ENCODE measurements at regions not wholly inside any gene's neighbourhood (a gene's known extent, or its start where the extent isn't known, plus 50 kb on each side); places are given as distances from the start of the nearest gene placed in this dataset.

- Mint-ChIP-seq H3K27me3 (no peaks in the 10 kb centered on the region), H3K27ac (no peak overlapping the region), H3K4me3 (no peak overlapping the region), H3K9me3 (peaks cover 9% of the 10 kb centered on the region), H3K36me3 (ENCODE audit: low read depth) (peaks cover 7% of the 10 kb centered on the region), H3K4me1 (ENCODE audit: low read depth) (peaks cover 27% of the 10 kb centered on the region)
- no peak overlapping the region for H3K27ac ChIP-seq (ENCODE audit: low read depth in 1 of 2, low read length in 2 of 2)
- intact Hi-C loops (cut with DNase I, micrococcal nuclease): no loop called here
- ATAC-seq (ENCODE audit: poor library complexity) (no peak), DNase-seq (no peak)
- peaks cover 0 to 8% of the 10 kb centered on the region in 2 experiments for H3K9me3 ChIP-seq (ENCODE audit: control insufficient read depth in 1 of 2, insufficient read depth in 1 of 2, low read length in 2 of 2)
- H3K4me1 ChIP-seq (ENCODE audit: insufficient read depth, low read length): peaks cover 8% of the 10 kb centered on the region
- no peaks in the 10 kb centered on the region for H3K36me3 ChIP-seq (ENCODE audit: insufficient read depth, low read length)
- ChIA-PET CTCF (no interaction called here), POLR2A (no interaction called here)
- H3K27me3 ChIP-seq (ENCODE audit: control insufficient read depth in 1 of 2, insufficient read depth in 2 of 2, low read length in 2 of 2): no peaks in the 10 kb centered on the region
- H3K4me3 ChIP-seq (ENCODE audit: low read length): no peak overlapping the region
- TF ChIP-seq CTCF (IDR thresholded peaks at IDR 0.05): no peak
Measured at GRCh38 chr15:91456251-91456718, 356.2 kb downstream of the SV2B start.

GRCh38 chr15:91456921-91457320 is 356.9 kb downstream of the SV2B start:
- Mint-ChIP-seq H3K4me3 (no peak overlapping the region), H3K36me3 (ENCODE audit: low read depth) (peaks cover 7% of the 10 kb centered on the region), H3K9me3 (peaks cover 9% of the 10 kb centered on the region), H3K27me3 (no peaks in the 10 kb centered on the region), H3K27ac (no peak overlapping the region), H3K4me1 (ENCODE audit: low read depth) (peaks cover 27% of the 10 kb centered on the region)
- Histone ChIP-seq H3K36me3 (ENCODE audit: insufficient read depth, low read length) (no peaks in the 10 kb centered on the region), H3K27ac (ENCODE audit: low read depth in 1 of 2, low read length in 2 of 2) (no peak overlapping the region), H3K9me3 (ENCODE audit: control insufficient read depth in 1 of 2, insufficient read depth in 1 of 2, low read length in 2 of 2) (peaks cover 0 to 8% of the 10 kb centered on the region in 2 experiments), H3K27me3 (ENCODE audit: control insufficient read depth in 1 of 2, insufficient read depth in 2 of 2, low read length in 2 of 2) (no peaks in the 10 kb centered on the region), H3K4me3 (ENCODE audit: low read length) (no peak overlapping the region), H3K4me1 (ENCODE audit: insufficient read depth, low read length) (peaks cover 8% of the 10 kb centered on the region)
- ChIA-PET CTCF (no interaction called here), POLR2A (no interaction called here)
- no peak for DNase-seq
- ATAC-seq (ENCODE audit: poor library complexity): no peak
- intact Hi-C loops (cut with DNase I, micrococcal nuclease): no loop called here
- no peak for TF ChIP-seq CTCF (IDR thresholded peaks at IDR 0.05)

GRCh38 chr15:91461377-91461776 is 361.3 kb downstream of the SV2B start:
- intact Hi-C loops (cut with DNase I, micrococcal nuclease): no loop called here
- Mint-ChIP-seq H3K27ac (no peak overlapping the region), H3K4me1 (ENCODE audit: low read depth) (no peaks in the 10 kb centered on the region), H3K9me3 (no peaks in the 10 kb centered on the region), H3K27me3 (no peaks in the 10 kb centered on the region), H3K36me3 (ENCODE audit: low read depth) (no peaks in the 10 kb centered on the region), H3K4me3 (no peak overlapping the region)
- Histone ChIP-seq H3K27ac (ENCODE audit: low read depth in 1 of 2, low read length in 2 of 2) (no peak overlapping the region), H3K4me3 (ENCODE audit: low read length) (no peak overlapping the region), H3K4me1 (ENCODE audit: insufficient read depth, low read length) (peaks cover under 1% of the 10 kb centered on the region), H3K27me3 (ENCODE audit: control insufficient read depth in 1 of 2, insufficient read depth in 2 of 2, low read length in 2 of 2) (no peaks in the 10 kb centered on the region), H3K36me3 (ENCODE audit: insufficient read depth, low read length) (no peaks in the 10 kb centered on the region), H3K9me3 (ENCODE audit: control insufficient read depth in 1 of 2, insufficient read depth in 1 of 2, low read length in 2 of 2) (peaks cover 0 to 3% of the 10 kb centered on the region in 2 experiments)
- ChIA-PET CTCF (no interaction called here), POLR2A (no interaction called here)
- ATAC-seq (ENCODE audit: poor library complexity): no peak
- DNase-seq: no peak
- TF ChIP-seq CTCF (IDR thresholded peaks at IDR 0.05): no peak

Measured in CD4-positive, alpha-beta T cell (primary cell).